DND-41 (cell line): ENCODE measurements at regions not wholly inside any gene's neighbourhood (a gene's known extent, or its start where the extent isn't known, plus 50 kb on each side); places are given as distances from the start of the nearest gene placed in this dataset.

Experiments used
- CTCF ChIP-seq: IDR thresholded peaks from 2 replicates; pipeline ENCODE4 v1.5.1; 2012; ENCODE audit warnings: borderline replicate concordance, low read length, moderate library complexity, mild to moderate bottlenecking; ENCODE audit not compliant: poor library complexity, severe bottlenecking; ENCODE audit errors: extremely low read depth
- EZH2 ChIP-seq: IDR thresholded peaks from 3 replicates; pipeline ENCODE4 v1.6.1; 2012; ENCODE audit warnings: borderline replicate concordance, low read depth, mild to moderate bottlenecking, moderate library complexity, low read length, inconsistent platforms; ENCODE audit not compliant: severe bottlenecking

DNA sequence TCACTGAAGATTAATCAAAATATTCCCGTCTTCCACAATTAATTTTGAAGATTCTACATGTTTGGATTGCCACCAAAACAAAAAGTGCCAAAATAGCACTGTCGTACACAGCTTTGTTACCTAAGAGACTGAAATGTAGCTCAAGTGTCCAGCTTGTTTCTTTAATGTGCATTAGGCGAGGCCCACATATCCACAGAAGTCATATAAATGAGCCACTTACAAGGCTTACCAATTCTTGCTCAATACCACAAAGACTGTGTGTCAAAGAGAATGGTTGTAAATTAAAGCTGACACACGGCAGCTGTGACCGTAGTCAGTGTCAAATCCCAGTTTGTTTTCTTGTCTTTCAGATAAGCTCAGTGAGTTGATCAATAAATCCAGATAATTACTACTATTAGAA, 639.4 kb upstream of the TBL1XR1 start:
- no peak for TF ChIP-seq CTCF
- no peak for TF ChIP-seq EZH2
